Psoas muscle (tissue), 7 donors: ENCODE measurements at regions not wholly inside any gene's neighbourhood (a gene's known extent, or its start where the extent isn't known, plus 50 kb on each side); places are given as distances from the start of the nearest gene placed in this dataset.

Source experiments
- ATAC-seq, 4 donors: fragments of 200-7000 bp; cut with Tn5 transposase; one replicate each; pipeline ENCODE4 v1.9.1; 2020; ENCODE audit warnings: moderate library complexity in 3 of 4, mild to moderate bottlenecking in 2 of 4
- DNase-seq, 2 donors: peaks; one replicate each; pipeline ENCODE4 v3.0.0-alpha.2; 2020
- H3K27ac ChIP-seq: fragments of 200-600 bp; one replicate; pipeline ENCODE4 v1.8.0; 2022
- H3K27me3 ChIP-seq, 3 donors: fragments of 200-600 bp in 1 of 3; one replicate each; pipeline versions ENCODE4 v1.6.1 to v1.8.0; 2013 to 2022; ENCODE audit warnings: low read length in 2 of 3, mild to moderate bottlenecking in 2 of 3, moderate library complexity in 1 of 3; ENCODE audit not compliant: insufficient read depth in 3 of 3
- H3K36me3 ChIP-seq, 2 donors: fragments of 200-600 bp in 1 of 2; one replicate each; pipeline versions ENCODE4 v1.6.1 to v1.8.0; 2013 to 2022; ENCODE audit warnings: low read depth in 1 of 2, mild to moderate bottlenecking in 1 of 2, moderate library complexity in 1 of 2; ENCODE audit not compliant: insufficient read depth in 1 of 2
- H3K4me1 ChIP-seq: fragments of 200-600 bp; one replicate; pipeline ENCODE4 v1.8.0; 2022
- H3K4me3 ChIP-seq: fragments of 200-600 bp; one replicate; pipeline ENCODE4 v1.8.0; 2022; ENCODE audit warnings: mild to moderate bottlenecking
- H3K9me3 ChIP-seq: fragments of 200-600 bp; one replicate; pipeline ENCODE4 v1.8.0; 2022
- WGBS, 3 donors: extraction: QIAGEN DNeasy Blood & Tissue Kit; methylation state at CpG; one replicate each; pipeline versions ENCODE4 v1.1.6 to v1.1.7; 2013; 5-methylcytosine and 5-hydroxymethylcytosine counted together
- intact Hi-C, 2 donors: fragments of 100-400 bp; cut with DNase I; formaldehyde crosslinking; loops; one replicate each; pipeline versions ENCODE4 v1.11.0 to v1.14.2; 2022
- TF ChIP-seq, protein P1 (sequence below): fragments of 200-600 bp; IDR thresholded peaks from one replicate; pipeline ENCODE4 v1.8.0; 2022; ENCODE audit warnings: antibody characterized with exemption
- donor health status: healthy with polysubstance abuse.
- donor health status: DM: no; HTN: no; CAD: no; lungs with moderate emphysema.
- donor health status: Bipolar disorder and iron deficiency.
- donor health status: healthy.
- donor health status: DM: yes; HTN: yes; CAD: no.
- donor health status: DM: no; HTN: no; CAD: no.
- donor health status: DM: yes; HTN: yes; CAD: no.

GRCh38 chr13:75920536-75920935, 284.4 kb downstream of the LMO7 start:
- ATAC-seq, result no peak
- TF ChIP-seq, protein P1, sequence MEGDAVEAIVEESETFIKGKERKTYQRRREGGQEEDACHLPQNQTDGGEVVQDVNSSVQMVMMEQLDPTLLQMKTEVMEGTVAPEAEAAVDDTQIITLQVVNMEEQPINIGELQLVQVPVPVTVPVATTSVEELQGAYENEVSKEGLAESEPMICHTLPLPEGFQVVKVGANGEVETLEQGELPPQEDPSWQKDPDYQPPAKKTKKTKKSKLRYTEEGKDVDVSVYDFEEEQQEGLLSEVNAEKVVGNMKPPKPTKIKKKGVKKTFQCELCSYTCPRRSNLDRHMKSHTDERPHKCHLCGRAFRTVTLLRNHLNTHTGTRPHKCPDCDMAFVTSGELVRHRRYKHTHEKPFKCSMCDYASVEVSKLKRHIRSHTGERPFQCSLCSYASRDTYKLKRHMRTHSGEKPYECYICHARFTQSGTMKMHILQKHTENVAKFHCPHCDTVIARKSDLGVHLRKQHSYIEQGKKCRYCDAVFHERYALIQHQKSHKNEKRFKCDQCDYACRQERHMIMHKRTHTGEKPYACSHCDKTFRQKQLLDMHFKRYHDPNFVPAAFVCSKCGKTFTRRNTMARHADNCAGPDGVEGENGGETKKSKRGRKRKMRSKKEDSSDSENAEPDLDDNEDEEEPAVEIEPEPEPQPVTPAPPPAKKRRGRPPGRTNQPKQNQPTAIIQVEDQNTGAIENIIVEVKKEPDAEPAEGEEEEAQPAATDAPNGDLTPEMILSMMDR, result no peak
- 94 to 100% (median 95%) methylated on average over 1 of the region's 1 CpG for WGBS, 3 donors

DNA sequence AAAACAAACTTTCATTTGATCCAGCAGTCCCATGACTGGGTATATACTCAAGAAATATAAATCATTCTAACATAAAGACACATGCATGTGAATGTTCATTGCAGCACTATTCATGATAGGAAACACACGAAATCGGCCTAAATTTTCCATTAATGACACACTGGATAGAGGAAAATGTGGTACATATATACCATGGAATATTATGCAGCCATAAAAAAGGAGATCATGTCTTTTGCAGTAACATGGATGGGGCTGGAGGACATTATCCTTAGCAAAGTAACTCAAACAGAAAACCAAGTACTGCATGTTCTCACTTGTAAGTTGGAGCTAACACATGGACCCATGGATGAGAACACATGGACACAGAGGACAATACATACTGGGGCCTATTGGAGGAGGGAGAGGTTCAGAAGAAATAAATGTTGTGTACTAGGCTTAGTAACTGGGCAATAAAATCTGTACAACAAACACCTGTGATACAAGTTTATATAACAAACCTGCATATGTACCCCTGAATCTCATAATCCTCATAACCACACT, 283.6 kb downstream of the LMO7 start:
- TF ChIP-seq, protein P1, result no peak
- intact Hi-C loops, result no loop called here
- ATAC-seq (no peak), DNase-seq (no peak)
- Histone ChIP-seq H3K36me3 (no peaks in the 10 kb centered on the region), H3K9me3 (peaks cover 3% of the 10 kb centered on the region), H3K27ac (no peak overlapping the region), H3K4me3 (no peak overlapping the region), H3K27me3 (no peaks in the 10 kb centered on the region), H3K4me1 (no peaks in the 10 kb centered on the region)
- 88% methylated on average over 2 of the region's 2 CpGs for WGBS, 3 donors

More at GRCh38 chr13:75920536-75920935, 284.4 kb downstream of the LMO7 start:
- DNase-seq, result no peak
- intact Hi-C loops, result no loop called here
- H3K36me3 ChIP-seq, result no peaks in the 10 kb centered on the region
- no peak overlapping the region for H3K4me3 ChIP-seq
- H3K27me3 ChIP-seq, result no peaks in the 10 kb centered on the region
- peaks cover 3% of the 10 kb centered on the region for H3K9me3 ChIP-seq
- H3K4me1 ChIP-seq, result no peaks in the 10 kb centered on the region
- H3K27ac ChIP-seq, result no peak overlapping the region

- Histone ChIP-seq H3K9me3 (peaks cover 3% of the 10 kb centered on the region), H3K4me3 (no peak overlapping the region), H3K27ac (no peak overlapping the region), H3K36me3 (no peaks in the 10 kb centered on the region), H3K4me1 (no peaks in the 10 kb centered on the region), H3K27me3 (no peaks in the 10 kb centered on the region)
- DNase-seq (no peak), ATAC-seq (no peak)
- TF ChIP-seq, protein P1, result no peak
- intact Hi-C loops, result no loop called here
Observed at GRCh38 chr13:75915066-75915465, 278.9 kb downstream of the LMO7 start.

DNA sequence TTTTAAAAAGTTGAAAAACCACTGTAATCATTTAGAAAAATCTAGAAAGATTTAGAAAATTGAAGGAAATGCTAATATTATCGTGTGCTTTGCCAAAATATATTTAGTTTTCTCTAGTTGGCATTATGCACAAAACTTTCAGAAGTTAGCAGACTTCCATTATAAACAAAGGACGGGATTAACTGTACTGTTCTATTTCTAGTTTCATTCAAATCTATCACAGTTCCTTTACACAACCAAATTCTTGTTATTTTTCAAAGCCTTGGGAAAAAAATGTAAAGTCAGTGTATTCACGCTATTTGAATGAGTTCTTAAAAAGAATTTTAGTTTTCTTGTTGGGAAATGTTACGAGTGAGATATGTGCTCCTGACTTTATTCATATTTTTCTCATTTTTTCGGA, 277.8 kb downstream of the LMO7 start:
- Histone ChIP-seq H3K4me1 (no peaks in the 10 kb centered on the region), H3K36me3 (no peaks in the 10 kb centered on the region), H3K9me3 (no peaks in the 10 kb centered on the region), H3K4me3 (no peak overlapping the region), H3K27ac (no peak overlapping the region), H3K27me3 (no peaks in the 10 kb centered on the region)
- intact Hi-C loops, result no loop called here
- DNase-seq, result no peak
- TF ChIP-seq, protein P1, result no peak
- no peak for ATAC-seq
- 37 to 63% (median 40%) methylated on average over 5 of the region's 5 CpGs for WGBS, 3 donors

DNA sequence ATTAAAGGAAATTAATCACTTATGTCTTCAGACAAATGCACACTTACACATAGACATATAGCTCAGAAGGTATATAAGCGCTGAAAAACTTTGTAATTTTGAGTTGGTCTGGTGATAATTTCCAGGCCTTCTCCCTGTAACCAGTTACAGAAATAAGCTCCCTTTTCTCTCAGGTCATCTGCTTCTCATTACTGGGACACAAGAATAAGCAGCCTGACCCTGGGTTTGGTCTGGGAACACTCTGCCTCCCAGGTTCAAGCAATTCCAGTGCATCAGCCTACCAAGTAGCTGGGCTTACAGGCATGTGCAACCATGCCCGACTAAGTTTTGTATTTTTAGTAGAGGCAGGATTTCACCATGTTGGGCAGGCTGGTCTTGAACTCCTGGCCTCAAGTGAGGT, 274.5 kb downstream of the LMO7 start:
- 81 to 88% (median 86%) methylated on average over 2 of the region's 2 CpGs for WGBS, 3 donors
- intact Hi-C loops, result no loop called here
- DNase-seq (no peak), ATAC-seq (no peak)
- Histone ChIP-seq H3K9me3 (no peaks in the 10 kb centered on the region), H3K36me3 (no peaks in the 10 kb centered on the region), H3K4me3 (no peak overlapping the region), H3K4me1 (peaks cover 14% of the 10 kb centered on the region), H3K27ac (no peak overlapping the region), H3K27me3 (no peaks in the 10 kb centered on the region)
- TF ChIP-seq, protein P1, result no peak
